Testis (tissue), 2 donors: ENCODE measurements at regions not wholly inside any gene's neighbourhood (a gene's known extent, or its start where the extent isn't known, plus 50 kb on each side); places are given as distances from the start of the nearest gene placed in this dataset.

Experiments used
- DNase-seq: peaks from one replicate; pipeline ENCODE4 v3.0.0-alpha.2; 2019
- H3K27ac ChIP-seq, 2 donors: fragments of 200-600 bp; sonication (generic); one replicate each; pipeline ENCODE4 v1.5.1; 2019
- H3K27me3 ChIP-seq: fragments of 200-600 bp; sonication (generic); one replicate; pipeline ENCODE4 v1.5.1; 2019
- H3K36me3 ChIP-seq: fragments of 200-600 bp; sonication (generic); one replicate; pipeline ENCODE4 v1.5.1; 2017; ENCODE audit warnings: low read depth; ENCODE audit errors: missing control alignments
- H3K4me1 ChIP-seq: fragments of 200-600 bp; sonication (generic); one replicate; pipeline ENCODE4 v1.5.1; 2019
- H3K4me3 ChIP-seq, 2 donors: fragments of 200-600 bp; sonication (generic); one replicate each; pipeline ENCODE4 v1.5.1; 2017 to 2019
- H3K9me3 ChIP-seq: fragments of 200-600 bp; sonication (generic); one replicate; pipeline ENCODE4 v1.5.1; 2017
- POLR2A ChIP-seq: fragments of 450-650 bp; IDR thresholded peaks from one replicate; pipeline ENCODE4 v1.6.1; 2017; ENCODE audit warnings: antibody characterized with exemption, mild to moderate bottlenecking, moderate library complexity
- WGBS, 2 donors: methylation state at CpG; one replicate each; pipeline ENCODE4 v1.1.5; 2018; 5-methylcytosine and 5-hydroxymethylcytosine counted together
- intact Hi-C: fragments of 100-400 bp; cut with DNase I; formaldehyde crosslinking; loops from one replicate; pipeline ENCODE4 v1.15.1; 2023; ENCODE audit warnings: low total_unique reads
- TF ChIP-seq, protein P1 (sequence below), 3 experiments: fragments of 450-650 bp in 2 of 3; fragments of 200-600 bp in 1 of 3; sonication (generic) in 1 of 3; IDR thresholded peaks; one replicate each; pipeline ENCODE4 v1.5.1; 2016 to 2019; ENCODE audit warnings: antibody characterized with exemption in 3 of 3, mild to moderate bottlenecking in 2 of 3, moderate library complexity in 1 of 3

DNA sequence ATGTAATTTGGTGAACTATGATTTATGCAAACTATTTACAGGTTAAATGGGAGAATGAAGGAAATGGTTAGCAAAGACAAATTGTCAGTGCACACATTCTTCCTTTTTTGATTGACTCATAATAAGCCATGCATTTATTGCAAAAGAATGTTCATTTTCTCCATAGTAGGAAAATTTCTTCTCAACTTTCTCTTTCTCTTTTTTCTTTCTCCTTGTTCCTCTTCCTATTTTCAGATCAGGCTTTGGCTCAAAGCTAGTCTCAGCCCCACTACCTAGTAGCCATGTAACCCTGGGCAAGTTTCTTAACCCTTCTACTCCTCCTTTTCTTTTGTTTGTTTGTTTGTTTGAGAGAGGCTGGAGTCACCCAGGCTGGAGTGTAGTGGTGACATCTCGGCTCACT lies 156.6 kb downstream of the PIK3R1 start:
- intact Hi-C loops, result no loop called here
- H3K27me3 ChIP-seq, result no peaks in the 10 kb centered on the region
- no peaks in the 10 kb centered on the region for H3K9me3 ChIP-seq
- no peak overlapping the region for H3K27ac ChIP-seq
- H3K36me3 ChIP-seq, result no peaks in the 10 kb centered on the region
- H3K4me3 ChIP-seq, result no peak overlapping the region
- H3K4me1 ChIP-seq, result no peaks in the 10 kb centered on the region
- TF ChIP-seq, protein P1, sequence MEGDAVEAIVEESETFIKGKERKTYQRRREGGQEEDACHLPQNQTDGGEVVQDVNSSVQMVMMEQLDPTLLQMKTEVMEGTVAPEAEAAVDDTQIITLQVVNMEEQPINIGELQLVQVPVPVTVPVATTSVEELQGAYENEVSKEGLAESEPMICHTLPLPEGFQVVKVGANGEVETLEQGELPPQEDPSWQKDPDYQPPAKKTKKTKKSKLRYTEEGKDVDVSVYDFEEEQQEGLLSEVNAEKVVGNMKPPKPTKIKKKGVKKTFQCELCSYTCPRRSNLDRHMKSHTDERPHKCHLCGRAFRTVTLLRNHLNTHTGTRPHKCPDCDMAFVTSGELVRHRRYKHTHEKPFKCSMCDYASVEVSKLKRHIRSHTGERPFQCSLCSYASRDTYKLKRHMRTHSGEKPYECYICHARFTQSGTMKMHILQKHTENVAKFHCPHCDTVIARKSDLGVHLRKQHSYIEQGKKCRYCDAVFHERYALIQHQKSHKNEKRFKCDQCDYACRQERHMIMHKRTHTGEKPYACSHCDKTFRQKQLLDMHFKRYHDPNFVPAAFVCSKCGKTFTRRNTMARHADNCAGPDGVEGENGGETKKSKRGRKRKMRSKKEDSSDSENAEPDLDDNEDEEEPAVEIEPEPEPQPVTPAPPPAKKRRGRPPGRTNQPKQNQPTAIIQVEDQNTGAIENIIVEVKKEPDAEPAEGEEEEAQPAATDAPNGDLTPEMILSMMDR (IDR thresholded peaks at IDR 0.05), result no peak
- no peak for TF ChIP-seq POLR2A
- 93 to 100% methylated on average over 1 of the region's 1 CpG for WGBS, 2 donors
- no peak for DNase-seq

DNA sequence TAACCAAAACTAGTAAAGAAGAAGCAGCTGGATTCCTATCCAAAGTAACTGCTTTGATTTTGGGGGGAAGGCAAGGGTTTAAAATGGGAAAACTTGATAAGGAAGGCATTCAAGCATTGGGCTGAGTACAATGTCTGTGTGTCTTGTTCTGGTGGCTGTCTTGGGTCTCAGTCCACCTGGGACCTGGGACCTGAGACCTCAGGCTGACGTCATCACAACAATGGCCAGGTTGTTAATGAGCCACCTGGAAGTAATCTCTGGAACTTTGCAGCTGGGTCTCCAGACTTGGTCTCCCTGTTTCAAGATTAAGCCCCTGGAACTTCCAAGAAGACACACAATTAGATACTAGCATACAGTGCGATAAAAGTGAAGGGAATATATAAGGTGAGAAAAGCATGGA lies 157.5 kb downstream of the PIK3R1 start:
- TF ChIP-seq, protein P1 (IDR thresholded peaks at IDR 0.05), result no peak
- TF ChIP-seq POLR2A, result no peak
- no peak overlapping the region for H3K4me3 ChIP-seq
- DNase-seq, result no peak
- H3K27me3 ChIP-seq, result no peaks in the 10 kb centered on the region
- intact Hi-C loops, result no loop called here
- 78 to 90% methylated on average over 2 of the region's 2 CpGs for WGBS, 2 donors
- H3K4me1 ChIP-seq, result no peaks in the 10 kb centered on the region
- no peak overlapping the region for H3K27ac ChIP-seq
- H3K36me3 ChIP-seq, result no peaks in the 10 kb centered on the region
- no peaks in the 10 kb centered on the region for H3K9me3 ChIP-seq

DNA sequence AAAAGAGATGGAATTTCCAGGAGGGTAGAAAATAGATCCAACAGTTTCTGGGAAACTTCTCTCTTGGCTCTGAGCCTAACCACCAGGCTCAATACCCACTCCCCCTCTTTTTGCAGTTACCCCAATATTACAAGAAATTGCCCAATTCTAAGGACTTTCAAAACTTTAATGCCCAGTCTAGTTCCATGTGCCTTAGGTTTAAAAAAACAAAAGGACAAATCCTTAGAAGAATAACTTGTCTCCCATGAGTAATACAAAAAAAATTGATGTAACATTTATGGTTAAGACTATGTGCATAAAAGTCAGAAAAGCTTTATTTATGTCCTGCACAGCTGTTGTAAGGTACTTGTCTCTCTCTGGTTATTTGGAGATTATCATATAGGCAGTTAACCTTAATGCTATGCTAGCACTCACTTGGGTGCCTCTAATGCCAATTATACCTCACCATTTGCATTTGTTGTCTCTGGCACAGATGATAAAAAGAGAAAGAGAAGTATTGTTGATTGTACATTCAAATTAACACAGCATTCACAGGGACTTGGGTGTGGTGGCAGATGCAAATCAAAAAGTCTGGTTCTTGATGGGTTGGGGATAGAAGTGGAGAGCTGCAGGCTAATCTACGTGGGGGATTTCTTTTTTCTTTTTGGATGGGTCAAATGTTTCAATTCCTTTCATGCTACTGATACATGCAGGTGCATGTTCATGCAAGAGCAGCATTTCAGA lies 159.4 kb downstream of the PIK3R1 start:
- WGBS, 2 donors, result 83 to 84% methylated on average over 1 of the region's 1 CpG
- Histone ChIP-seq H3K36me3 (no peaks in the 10 kb centered on the region), H3K27me3 (no peaks in the 10 kb centered on the region), H3K4me3 (no peak overlapping the region), H3K9me3 (no peaks in the 10 kb centered on the region), H3K4me1 (no peaks in the 10 kb centered on the region), H3K27ac (no peak overlapping the region)
- intact Hi-C loops, result no loop called here
- DNase-seq, result no peak
- TF ChIP-seq, protein P1 (IDR thresholded peaks at IDR 0.05), result no peak
- no peak for TF ChIP-seq POLR2A

DNA sequence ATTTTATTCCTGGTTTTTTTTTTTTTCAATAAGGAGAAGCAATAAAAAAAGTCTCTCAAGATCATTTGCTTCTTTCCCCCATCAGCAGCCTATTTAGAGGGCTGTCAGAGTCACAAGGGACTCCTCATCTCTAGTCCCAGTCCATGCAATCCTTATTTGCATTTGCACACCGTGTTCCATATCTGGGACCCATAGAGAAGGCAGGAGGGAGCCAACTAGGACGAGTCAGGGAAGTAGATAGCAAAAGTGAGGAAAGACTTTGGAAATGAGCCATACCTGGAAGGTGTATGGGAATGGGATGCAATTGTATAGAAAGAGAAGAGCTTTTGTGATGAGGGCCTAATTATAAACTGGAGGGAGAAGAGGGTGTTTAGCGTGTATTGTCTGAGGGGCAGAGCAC lies 160.0 kb downstream of the PIK3R1 start:
- TF ChIP-seq, protein P1 (IDR thresholded peaks at IDR 0.05), result no peak
- TF ChIP-seq POLR2A, result no peak

DNA sequence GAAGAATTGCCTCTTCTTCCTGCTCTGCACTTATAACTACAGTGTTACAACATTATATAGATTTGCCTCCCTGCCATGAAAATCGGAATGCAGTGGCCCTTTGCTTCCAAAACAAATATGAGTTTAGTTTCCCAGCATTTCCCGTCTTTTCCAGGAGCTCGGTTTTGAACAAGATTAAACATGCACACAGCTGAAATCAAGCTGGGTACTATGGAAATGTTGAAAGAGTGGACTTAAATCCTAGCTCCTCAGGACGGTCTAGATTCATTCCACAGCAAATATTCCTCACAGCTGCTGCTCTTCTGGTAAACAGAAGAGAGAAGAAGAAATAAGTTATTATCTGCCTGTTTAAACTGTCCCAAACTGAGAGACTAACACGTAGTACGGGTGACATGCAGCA lies 161.4 kb downstream of the PIK3R1 start:
- 69 to 73% methylated on average over 6 of the region's 6 CpGs for WGBS, 2 donors
- no peaks in the 10 kb centered on the region for H3K27me3 ChIP-seq
- no peaks in the 10 kb centered on the region for H3K4me1 ChIP-seq
- intact Hi-C loops, result no loop called here
- no peaks in the 10 kb centered on the region for H3K9me3 ChIP-seq
- TF ChIP-seq, protein P1 (IDR thresholded peaks at IDR 0.05), result no peak
- TF ChIP-seq POLR2A, result no peak
- H3K4me3 ChIP-seq, result no peak overlapping the region
- no peak overlapping the region for H3K27ac ChIP-seq
- no peaks in the 10 kb centered on the region for H3K36me3 ChIP-seq
- no peak for DNase-seq

More for the DNA sequence above, 160.0 kb downstream of the PIK3R1 start:
- no peak for DNase-seq
- H3K27ac ChIP-seq, result no peak overlapping the region
- H3K4me1 ChIP-seq, result no peaks in the 10 kb centered on the region
- H3K9me3 ChIP-seq, result no peaks in the 10 kb centered on the region
- no peak overlapping the region for H3K4me3 ChIP-seq
- no peaks in the 10 kb centered on the region for H3K36me3 ChIP-seq
- WGBS, 2 donors, result 68 to 78% methylated on average over 3 of the region's 3 CpGs
- H3K27me3 ChIP-seq, result no peaks in the 10 kb centered on the region
- intact Hi-C loops, result no loop called here
